ENCODE measurements at regions not wholly inside any gene's neighbourhood (a gene's known extent, or its start where the extent isn't known, plus 50 kb on each side); places are given as distances from the start of the nearest gene placed in this dataset.
A peak's percentile ranks its signal among the peaks of the same experiment; 100 is the strongest.

GRCh38 chr9:86721843-86722705 lies 225.2 kb downstream of the GAS1 start:
- H3K27ac Mint-ChIP-seq (ENCODE audit: unreplicated experiment): peak overlapping the region; percentile 87
- DNase-seq (ENCODE audit: extremely low spot score, unreplicated experiment): no peak
- H3K4me3 Mint-ChIP-seq (ENCODE audit: unreplicated experiment): no peak overlapping the region
- no peaks in the 10 kb centered on the region for H3K27me3 Mint-ChIP-seq (ENCODE audit: unreplicated experiment)
- H3K9me3 Mint-ChIP-seq (ENCODE audit: unreplicated experiment): no peaks in the 10 kb centered on the region
- no peak for TF ChIP-seq CTCF (IDR thresholded peaks at IDR 0.05)
- no peaks in the 10 kb centered on the region for H3K36me3 Mint-ChIP-seq (ENCODE audit: unreplicated experiment)
- peaks cover 28% of the 10 kb centered on the region for H3K4me1 Mint-ChIP-seq (ENCODE audit: unreplicated experiment)

DNA sequence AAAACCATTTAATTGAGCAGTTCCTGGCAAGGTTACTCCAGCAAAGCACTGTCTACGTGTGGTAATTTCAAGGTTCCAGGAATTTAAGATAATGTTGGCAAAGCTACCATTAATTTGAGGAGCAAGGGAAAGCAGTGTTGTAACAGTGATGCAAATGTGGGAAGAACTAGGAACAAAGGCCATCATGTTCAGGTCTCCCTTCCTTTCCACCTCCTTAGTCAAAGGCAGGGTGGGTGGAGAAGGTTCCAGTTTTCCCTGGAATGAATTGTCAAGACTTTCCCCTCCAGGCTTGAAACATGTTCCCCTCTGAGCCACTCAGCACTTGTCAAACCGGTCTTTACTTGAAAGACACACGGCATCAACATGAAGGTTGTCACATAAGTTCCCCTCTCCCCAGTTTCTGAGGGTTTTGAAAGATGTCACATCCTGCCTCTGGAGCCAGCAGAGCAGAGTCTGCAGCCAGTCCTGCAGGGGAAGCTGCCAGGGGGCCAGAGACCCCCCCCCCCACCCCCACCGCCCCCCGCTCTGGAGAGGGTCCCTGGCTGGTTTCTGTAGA lies 226.0 kb downstream of the GAS1 start:
- no peaks in the 10 kb centered on the region for H3K36me3 Mint-ChIP-seq (ENCODE audit: unreplicated experiment)
- H3K27ac Mint-ChIP-seq (ENCODE audit: unreplicated experiment): peak overlapping the region; percentile 87
- H3K4me3 Mint-ChIP-seq (ENCODE audit: unreplicated experiment): no peak overlapping the region
- no peak for TF ChIP-seq CTCF (IDR thresholded peaks at IDR 0.05)
- peaks cover 28% of the 10 kb centered on the region for H3K4me1 Mint-ChIP-seq (ENCODE audit: unreplicated experiment)
- H3K9me3 Mint-ChIP-seq (ENCODE audit: unreplicated experiment): no peaks in the 10 kb centered on the region
- H3K27me3 Mint-ChIP-seq (ENCODE audit: unreplicated experiment): no peaks in the 10 kb centered on the region
- DNase-seq (ENCODE audit: extremely low spot score, unreplicated experiment): no peak

DNA sequence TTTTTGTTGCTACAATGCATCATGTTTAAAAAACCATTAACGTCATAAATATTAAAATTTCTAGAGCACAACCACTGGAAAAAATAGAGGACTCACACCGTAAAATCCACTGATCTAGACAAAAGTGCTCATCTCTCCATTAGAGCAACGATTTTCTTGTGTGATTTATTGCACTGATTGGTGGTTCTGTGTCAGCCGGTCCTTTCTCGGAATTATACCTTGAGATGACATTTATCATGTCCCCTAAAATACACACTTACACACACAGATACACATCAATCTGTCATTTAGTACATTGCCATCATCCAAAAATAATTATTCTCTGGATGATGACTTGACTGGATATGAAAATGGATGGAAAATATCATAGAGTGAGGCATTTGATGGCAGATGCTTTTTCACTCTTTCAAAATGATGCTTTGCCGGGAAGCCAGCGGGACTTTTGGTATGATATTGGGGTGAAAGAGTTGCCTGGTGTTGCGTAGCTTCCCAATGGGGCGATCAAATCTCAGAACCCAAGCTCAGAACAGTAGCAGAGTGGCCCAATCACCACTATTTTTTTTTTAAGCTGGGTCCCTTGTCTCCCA lies 226.6 kb downstream of the GAS1 start:
- H3K27ac Mint-ChIP-seq (ENCODE audit: unreplicated experiment): peak overlapping the region; percentile 83
- peaks cover 31% of the 10 kb centered on the region for H3K4me1 Mint-ChIP-seq (ENCODE audit: unreplicated experiment)

DNA sequence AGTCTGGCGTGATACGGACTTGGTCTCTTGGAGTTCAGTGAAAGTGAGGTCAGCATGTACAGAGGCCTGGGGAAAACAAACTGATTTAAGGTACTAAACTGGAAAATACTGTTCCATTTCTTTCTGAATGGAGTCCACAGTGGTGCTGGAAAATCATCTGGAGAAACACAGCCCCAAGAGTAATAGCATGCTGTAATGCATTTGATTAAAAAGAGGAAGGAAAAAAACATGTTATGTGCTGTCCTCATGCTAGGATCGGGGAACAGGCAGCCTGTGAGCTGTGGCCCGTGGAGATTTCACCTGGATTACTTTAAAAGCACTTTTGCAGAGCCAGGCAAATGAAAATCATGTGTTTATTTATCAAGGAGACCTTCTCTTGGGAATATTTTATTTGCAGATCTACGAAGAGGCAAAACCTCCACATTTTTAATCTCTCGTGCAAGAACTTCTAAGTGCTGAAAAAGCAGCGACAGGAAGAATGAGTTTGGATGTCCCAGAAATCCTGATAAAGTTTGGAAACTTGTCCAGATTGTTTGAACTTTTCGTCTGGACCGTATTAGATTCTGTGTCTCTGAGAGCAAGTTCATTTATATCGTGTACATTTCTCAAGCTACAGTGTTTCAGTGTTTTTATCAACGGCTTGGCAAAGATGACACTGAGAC lies 228.8 kb downstream of the GAS1 start:
- H3K9me3 Mint-ChIP-seq (ENCODE audit: unreplicated experiment): no peaks in the 10 kb centered on the region
- no peak overlapping the region for H3K27ac Mint-ChIP-seq (ENCODE audit: unreplicated experiment)
- H3K36me3 Mint-ChIP-seq (ENCODE audit: unreplicated experiment): no peaks in the 10 kb centered on the region
- TF ChIP-seq CTCF (IDR thresholded peaks at IDR 0.05): no peak
- H3K27me3 Mint-ChIP-seq (ENCODE audit: unreplicated experiment): no peaks in the 10 kb centered on the region
- DNase-seq (ENCODE audit: extremely low spot score, unreplicated experiment): no peak
- no peak overlapping the region for H3K4me3 Mint-ChIP-seq (ENCODE audit: unreplicated experiment)
- peaks cover 36% of the 10 kb centered on the region for H3K4me1 Mint-ChIP-seq (ENCODE audit: unreplicated experiment)

More for the DNA sequence above, 226.6 kb downstream of the GAS1 start:
- Mint-ChIP-seq H3K9me3 (ENCODE audit: unreplicated experiment) (no peaks in the 10 kb centered on the region), H3K36me3 (ENCODE audit: unreplicated experiment) (no peaks in the 10 kb centered on the region), H3K27me3 (ENCODE audit: unreplicated experiment) (no peaks in the 10 kb centered on the region), H3K4me3 (ENCODE audit: unreplicated experiment) (no peak overlapping the region)
- no peak for TF ChIP-seq CTCF (IDR thresholded peaks at IDR 0.05)
- no peak for DNase-seq (ENCODE audit: extremely low spot score, unreplicated experiment)

Measured in osteocyte (in vitro differentiated cells).